IMR-90 (cell line): ENCODE measurements at regions not wholly inside any gene's neighbourhood (a gene's known extent, or its start where the extent isn't known, plus 50 kb on each side); places are given as distances from the start of the nearest gene placed in this dataset.

ENCODE experiments used
- ATAC-seq: fragments of 200-7000 bp; cut with Tn5 transposase; 2 replicates; pipeline ENCODE4 v1.9.1; 2020; ENCODE audit warnings: low read depth, mild to moderate bottlenecking, moderate library complexity
- BruUV-seq: library from RNA; stranded (reverse); fragments of 400-500 nt; replicated peaks from 2 replicates; lab custom pipeline; 2021; lab: Mats Ljungman, UMichigan
- CTCF ChIA-PET: fragments of 300-600 bp; formaldehyde crosslinking; extraction: SDS; loops from one replicate; lab custom pipeline; 2021; ENCODE audit warnings: antibody characterized with exemption; lab: Yijun Ruan, JAX
- POLR2A ChIA-PET: fragments of 300-600 bp; sonication (Branson Sonifier 250); formaldehyde crosslinking; loops from one replicate; lab custom pipeline; 2022; ENCODE audit warnings: antibody characterized with exemption; ENCODE audit not compliant: unreplicated experiment; lab: Charles Lee
- DNase-seq: peaks from one replicate; pipeline ENCODE4 v3.0.0; 2013
- H2AFZ ChIP-seq: replicated peaks from 2 replicates; pipeline ENCODE3; 2013; ENCODE audit warnings: low read length, mild to moderate bottlenecking; ENCODE audit not compliant: poor library complexity
- H2AK5ac ChIP-seq: 2 replicates; pipeline ENCODE4 v1.6.1; 2013; ENCODE audit warnings: low read depth, low read length, inconsistent platforms
- H2AK9ac ChIP-seq: replicated peaks from 2 replicates; pipeline ENCODE3; 2013; ENCODE audit warnings: mild to moderate bottlenecking, low read depth, low read length, moderate library complexity; ENCODE audit not compliant: poor library complexity
- H2BK120ac ChIP-seq: 2 replicates; pipeline ENCODE4 v1.6.1; 2013; ENCODE audit warnings: low read depth, low read length, inconsistent platforms
- H2BK15ac ChIP-seq: 3 replicates; pipeline ENCODE4 v1.6.1; 2013; ENCODE audit warnings: low read depth, low read length, inconsistent platforms
- H2BK20ac ChIP-seq: 2 replicates; pipeline ENCODE4 v1.6.1; 2013; ENCODE audit warnings: low read depth, mild to moderate bottlenecking, inconsistent platforms, low read length, moderate library complexity
- H2BK5ac ChIP-seq: 2 replicates; pipeline ENCODE4 v1.6.1; 2013; ENCODE audit warnings: mild to moderate bottlenecking, low read depth, low read length, inconsistent platforms; ENCODE audit not compliant: poor library complexity, severe bottlenecking
- H3K14ac ChIP-seq: replicated peaks from 2 replicates; pipeline ENCODE4 v1.6.1; 2013; ENCODE audit warnings: low read depth, low read length, inconsistent platforms
- H3K18ac ChIP-seq: 2 replicates; pipeline ENCODE4 v1.6.1; 2013; ENCODE audit warnings: low read depth, low read length, control low read depth
- H3K23ac ChIP-seq: 2 replicates; pipeline ENCODE4 v1.6.1; 2013; ENCODE audit warnings: low read depth, low read length, inconsistent platforms
- H3K27ac ChIP-seq: 2 replicates; pipeline ENCODE4 v1.5.1; 2013; ENCODE audit warnings: mild to moderate bottlenecking, control low read depth, low read length; ENCODE audit not compliant: insufficient read depth
- H3K27me3 ChIP-seq: 2 replicates; pipeline ENCODE4 v1.6.1; 2013; ENCODE audit warnings: low read length; ENCODE audit not compliant: control insufficient read depth, insufficient read depth
- H3K36me3 ChIP-seq: 2 replicates; pipeline ENCODE4 v1.6.1; 2013; ENCODE audit warnings: low read length, mixed read lengths; ENCODE audit not compliant: control insufficient read depth, insufficient read depth
- H3K4ac ChIP-seq: 2 replicates; pipeline ENCODE4 v1.6.1; 2013; ENCODE audit warnings: low read depth, low read length, inconsistent platforms
- H3K4me1 ChIP-seq: 2 replicates; pipeline ENCODE4 v1.6.1; 2013; ENCODE audit warnings: low read length, mixed read lengths; ENCODE audit not compliant: control insufficient read depth, insufficient read depth
- H3K4me2 ChIP-seq: 2 replicates; pipeline ENCODE4 v1.6.1; 2013; ENCODE audit warnings: low read depth, mild to moderate bottlenecking, control low read depth, low read length, moderate library complexity
- H3K4me3 ChIP-seq: 2 replicates; pipeline ENCODE4 v1.5.1; 2013; ENCODE audit warnings: low read depth, mild to moderate bottlenecking, control low read depth, low read length, moderate library complexity; ENCODE audit not compliant: insufficient read depth
- H3K56ac ChIP-seq: 2 replicates; pipeline ENCODE4 v1.6.1; 2013; ENCODE audit warnings: low read length, inconsistent platforms; ENCODE audit not compliant: insufficient read depth; ENCODE audit errors: extremely low read depth
- H3K79me1 ChIP-seq, 2 experiments: 2 replicates each; pipeline ENCODE4 v1.6.1; 2013; ENCODE audit warnings: low read length in 2 of 2, inconsistent platforms in 1 of 2, low read depth in 1 of 2
- H3K9ac ChIP-seq: 2 replicates; pipeline ENCODE4 v1.6.1; 2013; ENCODE audit warnings: low read depth, low read length, control low read depth
- H3K9me1 ChIP-seq: 2 replicates; pipeline ENCODE4 v1.6.1; 2013; ENCODE audit warnings: low read length, inconsistent platforms; ENCODE audit not compliant: insufficient read depth
- H3K9me3 ChIP-seq: 2 replicates; pipeline ENCODE4 v1.6.1; 2013; ENCODE audit warnings: low read length; ENCODE audit not compliant: control insufficient read depth, insufficient read depth
- H4K20me1 ChIP-seq: 2 replicates; pipeline ENCODE4 v1.6.1; 2013; ENCODE audit warnings: low read length, inconsistent platforms; ENCODE audit not compliant: insufficient read depth
- H4K5ac ChIP-seq: 2 replicates; pipeline ENCODE4 v1.6.1; 2013; ENCODE audit warnings: mild to moderate bottlenecking, low read depth, low read length, control low read depth
- H4K8ac ChIP-seq, 2 experiments: 2 replicates each; pipeline ENCODE4 v1.6.1; 2013; ENCODE audit warnings: low read depth in 2 of 2, low read length in 2 of 2, control low read depth in 1 of 2, inconsistent platforms in 1 of 2
- H4K91ac ChIP-seq: 2 replicates; pipeline ENCODE4 v1.6.1; 2013; ENCODE audit warnings: low read depth, low read length, inconsistent platforms; ENCODE audit not compliant: insufficient read depth
- FOS ChIP-seq: fragments of 150-350 bp; IDR thresholded peaks from 2 replicates; pipeline ENCODE4 v1.6.1; 2016; ENCODE audit warnings: low read depth, low read length
- MXI1 ChIP-seq: IDR thresholded peaks from 2 replicates; pipeline ENCODE4 v1.6.1; 2012; ENCODE audit warnings: low read depth, mild to moderate bottlenecking, low read length, moderate library complexity, borderline replicate concordance
- NFE2L2 ChIP-seq: fragments of 150-350 bp; IDR thresholded peaks from 2 replicates; pipeline ENCODE4 v1.6.1; 2016; ENCODE audit warnings: low read depth, mild to moderate bottlenecking, low read length
- POLR2A ChIP-seq: IDR thresholded peaks from 2 replicates; pipeline ENCODE4 v1.6.1; 2012; ENCODE audit warnings: mild to moderate bottlenecking, low read depth, low read length
- SMC3 ChIP-seq: fragments of 150-350 bp; IDR thresholded peaks from 2 replicates; pipeline ENCODE4 v1.6.1; 2016; ENCODE audit warnings: low read depth, mild to moderate bottlenecking, antibody characterized with exemption, low read length, moderate library complexity
- WGBS, 2 experiments: methylation state at CpG; one replicate each; pipeline versions ENCODE4 v1.1.5 to v1.1.7; 2013; ENCODE audit warnings: missing lambda C conversion rate in 2 of 2; ENCODE audit not compliant: insufficient read length in 1 of 2; ENCODE audit errors: extremely low coverage in 2 of 2; 5-methylcytosine and 5-hydroxymethylcytosine counted together
- dilution Hi-C: fragments of 300-500 bp; cut with HindIII; formaldehyde crosslinking; loops from one replicate; pipeline ENCODE4 v1.14.3; 2018; ENCODE audit warnings: low sequenced_read_pairs; ENCODE audit not compliant: unreplicated experiment
- in situ Hi-C: fragments of 300-500 bp; cut with MboI; formaldehyde crosslinking; loops from 3 replicates; pipeline ENCODE4 v1.14.3; 2019; ENCODE audit warnings: low sequenced_read_pairs, inconsistent platforms, mixed read lengths
- intact Hi-C: fragments of 100-400 bp; cut with micrococcal nuclease; formaldehyde crosslinking; loops from 2 replicates; pipeline ENCODE4 v1.10.0; 2022

- dilution Hi-C loops (no loop called here), in situ Hi-C loops (no loop called here), intact Hi-C loops (no loop called here)
- H4K8ac ChIP-seq, result no peak overlapping the region
- no peak overlapping the region for H3K56ac ChIP-seq
- ChIA-PET POLR2A (no interaction called here), CTCF (no interaction called here)
- no peak overlapping the region for H2BK120ac ChIP-seq
- H3K4ac ChIP-seq, result no peak overlapping the region
- TF ChIP-seq POLR2A (no peak), NFE2L2 (no peak), FOS (no peak), SMC3 (no peak), MXI1 (no peak)
- BruUV-seq, result no TSS peak
- no peak overlapping the region for H3K27ac ChIP-seq
- H3K36me3 ChIP-seq, result no peaks in the 10 kb centered on the region
- H2AK5ac ChIP-seq, result no peak overlapping the region
- H3K4me1 ChIP-seq, result no peaks in the 10 kb centered on the region
- WGBS, 2 experiments, result 50% methylated on average over 7 of the region's 11 CpGs; no CpG with 5 or more reads in 1 of the 2 experiments
- no peak overlapping the region for H3K18ac ChIP-seq
- no peak overlapping the region for H3K14ac ChIP-seq
- H2AFZ ChIP-seq, result no peak overlapping the region
- H4K5ac ChIP-seq, result no peak overlapping the region
- no peaks in the 10 kb centered on the region for H3K79me1 ChIP-seq
- H2BK20ac ChIP-seq, result no peak overlapping the region
- H2BK15ac ChIP-seq, result no peak overlapping the region
- H3K27me3 ChIP-seq, result peaks cover 40% of the 10 kb centered on the region
- DNase-seq (no peak), ATAC-seq (no peak)
- no peak overlapping the region for H3K4me2 ChIP-seq
- H3K23ac ChIP-seq, result no peak overlapping the region
- no peaks in the 10 kb centered on the region for H3K9me1 ChIP-seq
- H4K20me1 ChIP-seq, result no peaks in the 10 kb centered on the region
- no peak overlapping the region for H3K4me3 ChIP-seq
- no peak overlapping the region for H2AK9ac ChIP-seq
- H3K9me3 ChIP-seq, result no peaks in the 10 kb centered on the region
- H2BK5ac ChIP-seq, result no peak overlapping the region
- H3K9ac ChIP-seq, result no peak overlapping the region
- H4K91ac ChIP-seq, result no peak overlapping the region
Measured at GRCh38 chr15:77719450-77719849, 86.7 kb upstream of the LINGO1 start.
